ENCODE measurements at regions not wholly inside any gene's neighbourhood (a gene's known extent, or its start where the extent isn't known, plus 50 kb on each side); places are given as distances from the start of the nearest gene placed in this dataset.

DNA sequence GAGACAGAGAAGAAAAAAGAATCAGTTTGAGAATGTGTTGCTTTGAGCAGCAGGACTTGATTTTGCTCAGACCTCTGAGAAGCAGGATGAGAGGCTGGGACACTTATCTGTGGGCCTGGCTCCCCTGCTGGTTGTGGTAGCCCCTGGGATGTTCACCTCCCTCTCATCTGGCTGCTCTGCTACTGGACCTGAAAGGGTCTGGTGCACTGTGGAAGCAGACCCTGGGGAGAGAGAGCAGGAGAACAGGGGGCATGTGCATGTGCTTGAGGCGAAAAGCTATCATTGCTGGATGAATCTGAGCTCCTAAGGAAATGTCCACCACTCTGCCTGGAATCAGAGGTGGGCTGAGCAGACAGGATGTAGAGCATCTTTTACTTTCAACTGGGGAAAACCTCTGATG is 161.1 kb downstream of the SCP2D1 start:
- no peak for ATAC-seq (ENCODE audit: low read depth in 2 of 2)
- H3K27ac Mint-ChIP-seq, result no peak overlapping the region
- H3K4me1 Mint-ChIP-seq, result no peaks in the 10 kb centered on the region
- no peaks in the 10 kb centered on the region for H3K36me3 Mint-ChIP-seq
- peaks cover 0 to 8% (median 6%) of the 10 kb centered on the region in 3 donors for H3K27me3 Mint-ChIP-seq
- no peak overlapping the region for H3K4me3 Mint-ChIP-seq
- DNase-seq, result no peak
- peaks cover 0 to 3% (median 0%) of the 10 kb centered on the region in 7 donors for H3K9me3 Mint-ChIP-seq

GRCh38 chr20:18977441-18977840 is 163.9 kb downstream of the SCP2D1 start:
- peak overlapping the region in 1 of 6 donors; percentile 2 for H3K27ac Mint-ChIP-seq
- no peaks in the 10 kb centered on the region for H3K36me3 Mint-ChIP-seq
- ATAC-seq (ENCODE audit: low read depth in 2 of 2) (no peak), DNase-seq (no peak)
- H3K27me3 Mint-ChIP-seq, result peaks cover 0 to 13% (median 12%) of the 10 kb centered on the region in 3 donors
- peaks cover 0 to 3% (median 0%) of the 10 kb centered on the region in 7 donors for H3K9me3 Mint-ChIP-seq
- H3K4me1 Mint-ChIP-seq, result no peaks in the 10 kb centered on the region
- no peak overlapping the region for H3K4me3 Mint-ChIP-seq

- Mint-ChIP-seq H3K27ac (no peak overlapping the region), H3K9me3 (peaks cover 0 to 3% (median 0%) of the 10 kb centered on the region in 7 donors), H3K36me3 (no peaks in the 10 kb centered on the region), H3K4me1 (no peaks in the 10 kb centered on the region), H3K27me3 (peaks cover 0 to 15% (median 12%) of the 10 kb centered on the region in 3 donors), H3K4me3 (no peak overlapping the region)
- ATAC-seq (ENCODE audit: low read depth in 2 of 2) (no peak), DNase-seq (no peak)
Measured at GRCh38 chr20:18978311-18978710, 164.7 kb downstream of the SCP2D1 start.

DNA sequence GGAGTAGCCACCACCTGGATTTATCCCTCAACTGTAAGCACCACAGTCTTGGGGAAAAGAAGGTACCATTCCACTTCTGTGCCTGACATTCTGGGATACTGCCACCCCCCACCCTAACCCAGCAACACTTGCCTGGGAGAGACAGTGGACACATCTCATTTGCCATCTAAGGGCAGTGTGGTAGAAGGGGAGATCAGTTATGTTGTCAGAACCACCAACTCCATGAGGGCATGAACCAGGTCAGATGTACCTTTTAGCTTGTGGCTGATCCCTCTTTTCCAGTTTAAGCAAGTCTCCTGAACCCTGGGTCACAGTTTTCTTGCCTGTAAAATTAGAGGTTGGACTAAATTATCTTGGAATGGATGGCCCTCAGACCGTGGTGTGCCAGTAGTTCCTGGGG is 165.5 kb downstream of the SCP2D1 start:
- Mint-ChIP-seq H3K9me3 (peaks cover 0 to 4% (median 0%) of the 10 kb centered on the region in 7 donors), H3K4me3 (no peak overlapping the region), H3K27me3 (peaks cover 0 to 21% (median 12%) of the 10 kb centered on the region in 3 donors)

GRCh38 chr20:18981962-18982539 is 168.5 kb downstream of the SCP2D1 start:
- Mint-ChIP-seq H3K4me3 (no peak overlapping the region), H3K9me3 (peaks cover 0 to 4% (median 0%) of the 10 kb centered on the region in 7 donors), H3K27ac (peak overlapping the region in 1 of 6 donors; percentile 17), H3K4me1 (peaks cover 0 to 3% (median 0%) of the 10 kb centered on the region in 3 donors), H3K27me3 (peaks cover 0 to 21% (median 13%) of the 10 kb centered on the region in 3 donors), H3K36me3 (no peaks in the 10 kb centered on the region)
- no peak for ATAC-seq (ENCODE audit: low read depth in 2 of 2)
- no peak for DNase-seq

More for the DNA sequence above, 165.5 kb downstream of the SCP2D1 start:
- ATAC-seq (ENCODE audit: low read depth in 2 of 2), result no peak
- Mint-ChIP-seq H3K27ac (no peak overlapping the region), H3K4me1 (no peaks in the 10 kb centered on the region), H3K36me3 (no peaks in the 10 kb centered on the region)
- no peak for DNase-seq

DNA sequence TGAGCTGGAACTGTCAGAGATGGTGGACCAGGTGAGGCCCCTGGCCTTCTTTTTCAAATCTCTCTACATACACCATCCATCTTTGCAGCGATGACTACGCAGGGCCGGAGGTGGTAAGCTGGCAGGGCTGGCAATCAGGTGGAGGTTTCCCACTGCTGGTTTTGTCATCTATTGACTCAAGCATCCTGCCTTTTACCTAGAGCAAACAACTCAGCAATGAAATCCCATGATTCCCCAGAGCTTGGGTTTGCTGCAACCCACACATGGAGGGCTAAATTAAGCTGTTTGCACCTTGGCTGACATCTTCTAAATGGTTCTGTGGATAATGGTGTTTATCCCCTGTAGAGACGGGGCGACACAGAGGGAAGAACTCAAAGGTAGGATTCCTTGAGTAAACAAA is 170.2 kb downstream of the SCP2D1 start:
- Mint-ChIP-seq H3K9me3 (peaks cover 0 to 4% (median 0%) of the 10 kb centered on the region in 7 donors), H3K27me3 (peaks cover 0 to 18% (median 13%) of the 10 kb centered on the region in 3 donors), H3K27ac (no peak overlapping the region), H3K4me1 (peaks cover 0 to 3% (median 0%) of the 10 kb centered on the region in 3 donors), H3K4me3 (no peak overlapping the region), H3K36me3 (no peaks in the 10 kb centered on the region)
- DNase-seq (no peak), ATAC-seq (ENCODE audit: low read depth in 2 of 2) (no peak)

- DNase-seq (no peak), ATAC-seq (ENCODE audit: low read depth in 2 of 2) (no peak)
- peaks cover 0 to 3% (median 0%) of the 10 kb centered on the region in 3 donors for H3K4me1 Mint-ChIP-seq
- peaks cover 0 to 4% (median 0%) of the 10 kb centered on the region in 7 donors for H3K9me3 Mint-ChIP-seq
- no peak overlapping the region for H3K27ac Mint-ChIP-seq
- no peaks in the 10 kb centered on the region for H3K36me3 Mint-ChIP-seq
- peaks cover 0 to 17% (median 13%) of the 10 kb centered on the region in 3 donors for H3K27me3 Mint-ChIP-seq
- peak overlapping the region in 1 of 8 donors; percentile 59 for H3K4me3 Mint-ChIP-seq
Measured at GRCh38 chr20:18984238-18985200, 170.9 kb downstream of the SCP2D1 start.

- H3K27me3 Mint-ChIP-seq, result peaks cover 0 to 17% (median 13%) of the 10 kb centered on the region in 3 donors
- H3K9me3 Mint-ChIP-seq, result peaks cover 0 to 4% (median 0%) of the 10 kb centered on the region in 7 donors
- H3K4me3 Mint-ChIP-seq, result no peak overlapping the region
- H3K4me1 Mint-ChIP-seq, result peaks cover 0 to 3% (median 0%) of the 10 kb centered on the region in 3 donors
- no peak overlapping the region for H3K27ac Mint-ChIP-seq
- ATAC-seq (ENCODE audit: low read depth in 2 of 2) (no peak), DNase-seq (no peak)
- H3K36me3 Mint-ChIP-seq, result no peaks in the 10 kb centered on the region
Measured at GRCh38 chr20:18985551-18985950, 172.0 kb downstream of the SCP2D1 start.

DNA sequence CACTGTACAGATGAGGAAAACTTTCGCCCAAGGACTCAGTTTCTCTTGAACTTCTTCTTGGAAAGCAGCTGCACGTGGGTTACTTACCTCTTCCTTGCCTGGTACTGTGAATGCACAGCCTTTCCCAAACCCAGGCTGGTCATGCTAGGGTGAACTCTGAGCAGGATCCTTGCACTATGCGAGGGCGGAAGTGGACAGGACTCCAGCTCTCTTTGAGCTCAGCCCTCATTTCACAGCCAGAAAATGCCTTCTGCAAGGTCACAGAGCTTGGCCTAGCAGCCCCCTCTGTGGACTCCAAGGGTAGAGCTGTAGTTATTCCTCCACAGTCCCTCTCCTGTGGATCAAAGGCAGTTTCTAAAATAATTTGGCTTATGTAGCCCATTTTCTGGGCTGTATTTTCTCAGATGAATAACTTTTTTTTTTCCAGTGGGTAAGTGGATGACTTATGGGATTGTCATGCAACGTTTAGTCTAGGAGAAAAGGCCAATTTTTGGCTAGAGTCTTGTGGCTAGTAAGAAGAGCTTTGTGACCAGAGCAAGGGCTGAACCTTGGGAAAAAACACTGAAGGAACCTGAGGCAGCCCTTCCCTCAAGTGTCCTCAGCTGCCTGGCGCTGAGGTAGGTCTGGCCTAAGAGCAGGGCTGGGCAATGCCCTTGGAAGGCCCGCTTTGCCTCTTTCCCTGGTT is 172.7 kb downstream of the SCP2D1 start:
- ATAC-seq (ENCODE audit: low read depth in 2 of 2) (no peak), DNase-seq (no peak)
- Mint-ChIP-seq H3K27me3 (peaks cover 0 to 11% (median 9%) of the 10 kb centered on the region in 3 donors), H3K4me1 (peaks cover 0 to 3% (median 0%) of the 10 kb centered on the region in 3 donors), H3K36me3 (no peaks in the 10 kb centered on the region), H3K27ac (no peak overlapping the region), H3K4me3 (no peak overlapping the region), H3K9me3 (peaks cover 0 to 4% (median 0%) of the 10 kb centered on the region in 7 donors)

GRCh38 chr20:18986895-18987580 is 173.5 kb downstream of the SCP2D1 start:
- no peak for ATAC-seq (ENCODE audit: low read depth in 2 of 2)
- H3K36me3 Mint-ChIP-seq, result no peaks in the 10 kb centered on the region
- H3K4me1 Mint-ChIP-seq, result peaks cover 0 to 3% (median 0%) of the 10 kb centered on the region in 3 donors

DNA sequence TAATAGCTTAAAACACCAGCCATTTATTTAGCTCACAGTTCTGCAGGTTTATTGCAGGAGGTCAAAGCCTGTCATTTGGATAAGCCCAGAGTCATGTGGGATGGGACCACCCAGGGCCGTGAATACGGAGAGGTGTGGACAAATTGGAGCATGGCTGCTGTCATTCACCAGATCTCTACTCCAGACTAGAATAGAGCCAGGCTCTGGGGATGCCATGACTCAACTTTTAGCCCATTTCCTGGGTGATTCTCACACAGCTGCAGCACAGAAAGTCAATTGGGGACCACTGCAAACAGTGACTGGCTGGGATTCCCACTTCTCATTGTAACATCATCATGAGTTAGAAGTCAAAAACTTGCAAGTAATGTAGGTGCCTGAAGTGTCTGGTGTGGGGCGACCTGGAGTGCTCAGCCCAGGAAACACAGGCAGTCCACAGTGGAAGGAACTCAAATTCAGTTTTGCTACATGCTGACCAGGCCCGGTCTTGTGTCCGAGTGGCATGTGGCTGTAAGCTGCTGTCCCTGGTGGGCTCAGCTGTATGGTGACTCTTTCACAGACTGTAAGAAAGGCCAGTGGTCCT is 174.3 kb downstream of the SCP2D1 start:
- Mint-ChIP-seq H3K4me1 (peaks cover 0 to 3% (median 0%) of the 10 kb centered on the region in 3 donors), H3K4me3 (no peak overlapping the region)
- no peak for ATAC-seq (ENCODE audit: low read depth in 2 of 2)

More at GRCh38 chr20:18986895-18987580, 173.5 kb downstream of the SCP2D1 start:
- Mint-ChIP-seq H3K27me3 (peaks cover 0 to 11% (median 8%) of the 10 kb centered on the region in 3 donors), H3K9me3 (peaks cover 0 to 4% (median 0%) of the 10 kb centered on the region in 7 donors), H3K4me3 (no peak overlapping the region), H3K27ac (peak overlapping the region in 1 of 6 donors; percentile 42)
- DNase-seq, result no peak

GRCh38 chr20:18988701-18989100 is 175.1 kb downstream of the SCP2D1 start:
- Mint-ChIP-seq H3K36me3 (peaks cover 0 to 6% of the 10 kb centered on the region in 2 donors), H3K27ac (no peak overlapping the region), H3K4me3 (no peak overlapping the region), H3K9me3 (peaks cover 5 to 15% (median 10%) of the 10 kb centered on the region in 7 donors), H3K27me3 (peaks cover 0 to 15% (median 7%) of the 10 kb centered on the region in 3 donors), H3K4me1 (peaks cover 0 to 3% (median 0%) of the 10 kb centered on the region in 3 donors)
- no peak for DNase-seq
- ATAC-seq (ENCODE audit: low read depth in 2 of 2), result no peak

More for the DNA sequence above, 174.3 kb downstream of the SCP2D1 start:
- H3K36me3 Mint-ChIP-seq, result no peaks in the 10 kb centered on the region
- peaks cover 0 to 10% (median 5%) of the 10 kb centered on the region in 7 donors for H3K9me3 Mint-ChIP-seq
- DNase-seq, result no peak
- no peak overlapping the region for H3K27ac Mint-ChIP-seq
- peaks cover 0 to 11% (median 8%) of the 10 kb centered on the region in 3 donors for H3K27me3 Mint-ChIP-seq

All from naive B cell (primary cell).